ENCODE measurements at regions not wholly inside any gene's neighbourhood (a gene's known extent, or its start where the extent isn't known, plus 50 kb on each side); places are given as distances from the start of the nearest gene placed in this dataset.

DNA sequence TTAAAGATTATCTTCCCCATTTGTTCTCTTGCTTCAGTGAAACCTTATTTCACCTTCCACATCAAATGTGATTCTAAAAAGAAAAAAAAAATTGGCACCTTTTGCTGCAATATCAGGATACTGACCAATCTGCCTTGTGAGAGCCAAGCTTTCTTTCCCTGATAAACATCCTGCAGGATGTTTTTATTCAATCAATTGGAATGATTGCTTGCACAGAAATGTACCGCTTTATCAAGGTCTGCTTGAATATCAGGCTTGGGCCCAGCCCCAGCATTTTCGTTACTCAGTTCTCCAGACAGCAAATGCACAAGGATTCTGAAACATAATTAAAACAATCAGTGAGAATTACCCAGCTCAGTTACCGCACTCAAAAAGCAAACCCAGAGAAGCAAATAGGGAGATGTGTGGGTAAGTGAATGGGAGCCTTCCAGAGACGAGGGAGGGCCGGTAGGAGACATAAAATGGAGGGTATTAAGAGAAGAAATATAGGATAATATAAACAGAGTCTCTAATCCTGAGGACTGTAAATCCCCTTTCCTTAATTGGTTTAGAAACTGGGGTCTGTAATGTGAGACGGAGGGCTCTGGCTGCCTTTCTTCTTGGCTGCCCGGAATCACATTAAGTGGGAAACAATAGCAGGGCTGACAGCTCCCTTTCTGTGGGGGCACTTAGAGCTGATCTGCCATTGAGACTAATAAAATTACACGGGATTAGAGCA lies 291.8 kb downstream of the ICOS start:
- DNase-seq (ENCODE audit: low read depth): no peak

DNA sequence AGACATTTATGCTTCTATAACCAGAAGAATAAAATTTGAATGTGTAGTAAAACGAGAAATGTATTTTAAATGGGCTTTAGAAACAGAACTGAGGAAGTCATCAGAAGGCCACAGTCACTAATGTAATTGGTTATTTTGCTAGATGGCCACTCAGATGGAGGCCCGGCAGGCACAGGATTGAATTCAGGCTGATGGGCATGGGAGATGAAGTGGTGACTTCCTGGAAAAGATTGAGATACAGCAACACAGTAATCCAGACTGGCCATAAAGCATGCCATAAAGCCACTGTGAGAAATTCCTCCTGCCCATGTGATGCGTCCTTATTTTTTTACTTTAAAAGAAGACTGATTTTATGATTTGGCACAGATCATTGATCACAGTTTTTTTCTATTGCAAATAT lies 297.7 kb downstream of the ICOS start:
- DNase-seq (ENCODE audit: low read depth): no peak

DNA sequence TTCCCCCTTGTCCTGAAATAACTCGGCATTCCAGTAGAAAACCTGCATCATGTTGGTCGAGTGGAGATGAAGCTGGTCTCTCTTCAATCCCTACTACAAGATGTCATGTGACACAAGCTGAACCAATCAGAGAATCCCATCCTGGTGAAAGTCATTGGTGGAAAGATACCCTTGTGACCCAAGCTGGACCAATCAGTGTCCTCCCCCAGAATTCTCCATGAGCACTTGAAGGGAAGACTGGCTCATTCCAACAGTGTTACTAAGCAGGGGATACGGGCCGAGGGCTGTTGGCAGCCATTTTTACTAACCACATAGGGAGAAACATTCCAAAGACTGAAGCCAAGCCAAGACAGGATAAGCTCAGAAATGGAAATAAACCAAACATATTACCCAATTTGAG lies 298.3 kb downstream of the ICOS start:
- no peak for DNase-seq (ENCODE audit: low read depth)

DNA sequence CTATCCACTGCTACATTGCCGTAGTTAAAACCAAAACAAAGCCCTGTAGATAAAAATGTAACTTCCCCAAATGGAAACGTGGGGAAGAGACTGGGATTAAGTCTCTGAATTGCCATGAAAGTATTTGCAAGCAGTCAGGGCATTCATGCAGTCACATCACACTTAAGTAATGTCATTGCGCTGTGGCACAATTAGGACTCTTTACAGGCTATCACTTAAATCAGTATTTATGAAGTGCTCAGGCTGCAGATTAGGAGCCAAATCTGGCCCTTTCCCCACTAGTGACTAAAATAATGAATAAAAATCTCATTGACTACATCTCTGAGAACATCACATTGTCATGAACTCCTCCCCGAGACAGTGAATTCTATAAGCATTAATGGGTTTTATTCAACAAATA lies 300.9 kb downstream of the ICOS start:
- no peak for DNase-seq (ENCODE audit: low read depth)

DNA sequence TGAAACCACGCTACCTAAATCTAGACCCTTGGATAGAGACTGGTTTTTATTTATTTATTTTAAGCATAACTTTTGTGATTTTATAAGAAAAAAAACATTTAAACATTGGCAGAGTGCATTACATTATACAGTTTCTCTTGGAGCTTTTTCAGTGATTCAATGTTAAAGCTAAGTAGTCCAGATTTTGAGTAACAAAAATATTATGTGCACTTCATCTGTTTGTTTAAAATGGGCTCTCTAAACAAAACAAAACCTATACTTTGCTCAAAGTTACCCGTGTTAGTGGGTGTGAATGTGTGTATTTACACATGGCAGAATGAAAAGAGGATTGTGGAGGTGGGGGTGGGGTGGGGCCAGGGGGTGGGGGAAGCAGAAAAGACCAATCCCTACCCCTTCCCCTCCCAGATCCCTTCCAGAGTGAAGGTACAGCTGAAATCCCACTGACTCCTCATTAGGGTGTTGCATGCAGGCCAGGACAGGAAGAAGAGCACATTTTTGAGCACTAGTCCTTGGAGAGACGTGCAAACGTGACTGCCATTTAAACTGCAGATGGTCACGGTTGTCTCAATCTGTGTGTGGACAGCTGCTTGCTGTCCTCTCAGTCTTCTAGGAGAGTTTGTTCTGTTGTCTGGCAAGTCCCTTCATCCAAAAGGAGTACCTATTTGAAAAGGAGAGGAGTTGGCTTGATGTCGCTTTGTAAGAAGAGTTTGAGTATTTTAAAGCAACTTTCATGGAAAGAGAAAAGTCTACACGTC lies 303.0 kb downstream of the ICOS start:
- DNase-seq (ENCODE audit: low read depth): no peak

DNA sequence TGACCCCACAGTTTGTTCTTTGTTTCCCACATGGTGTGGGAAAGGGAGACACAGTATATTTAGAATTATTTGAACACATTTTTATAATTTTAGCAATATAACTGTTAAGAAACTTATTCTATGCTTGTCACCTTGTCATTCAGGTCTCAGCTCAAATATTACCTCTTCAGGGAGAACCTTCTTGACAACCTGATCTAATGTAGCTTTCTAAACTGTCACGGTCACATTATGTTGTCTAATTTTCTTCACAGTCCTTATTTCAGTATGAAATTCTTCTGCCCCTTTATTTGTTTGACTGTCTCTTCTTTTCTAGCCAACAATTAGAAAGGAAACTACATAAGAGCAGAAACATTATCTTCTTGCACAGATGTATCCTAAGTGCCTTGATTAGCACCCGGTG lies 304.3 kb upstream of the PARD3B start:
- DNase-seq (ENCODE audit: low read depth): no peak

DNA sequence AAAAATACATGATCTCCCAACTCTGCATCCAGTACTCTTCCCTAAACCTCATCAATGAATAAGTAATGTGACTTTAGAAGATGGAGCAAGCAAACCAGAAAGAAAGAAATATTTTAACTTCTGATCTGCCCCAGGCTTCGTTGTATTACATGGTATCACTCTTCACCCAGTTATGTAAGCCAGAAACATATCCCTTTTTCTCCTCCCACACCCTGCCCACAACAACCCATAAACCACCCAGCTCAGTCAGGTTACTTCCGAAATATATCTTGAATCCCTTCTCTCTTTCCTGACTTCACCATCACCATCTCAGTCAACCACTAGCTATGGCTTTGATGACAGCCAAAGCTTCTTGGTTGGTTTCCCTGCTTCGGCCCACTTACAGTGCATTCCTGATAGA lies 295.8 kb upstream of the PARD3B start:
- no peak for DNase-seq (ENCODE audit: low read depth)

DNA sequence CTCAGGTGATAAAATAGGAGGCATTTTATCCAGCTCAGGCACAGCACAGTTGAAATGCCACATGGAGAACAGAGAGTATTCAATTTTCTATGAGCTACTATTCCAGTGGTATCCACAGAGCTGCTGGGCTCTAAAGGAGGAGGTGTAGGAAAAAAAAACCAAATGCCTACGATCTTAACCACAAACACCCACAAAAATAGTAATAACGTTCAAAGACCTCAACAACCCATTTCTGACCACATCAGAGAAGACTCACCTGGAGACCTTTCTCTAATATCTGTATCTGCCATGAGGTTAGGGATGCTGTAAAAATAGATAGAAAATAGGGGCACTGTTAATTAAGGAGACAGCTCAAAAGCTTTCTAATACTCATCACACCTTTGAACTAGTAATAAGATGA lies 294.6 kb upstream of the PARD3B start:
- no peak for DNase-seq (ENCODE audit: low read depth)

DNA sequence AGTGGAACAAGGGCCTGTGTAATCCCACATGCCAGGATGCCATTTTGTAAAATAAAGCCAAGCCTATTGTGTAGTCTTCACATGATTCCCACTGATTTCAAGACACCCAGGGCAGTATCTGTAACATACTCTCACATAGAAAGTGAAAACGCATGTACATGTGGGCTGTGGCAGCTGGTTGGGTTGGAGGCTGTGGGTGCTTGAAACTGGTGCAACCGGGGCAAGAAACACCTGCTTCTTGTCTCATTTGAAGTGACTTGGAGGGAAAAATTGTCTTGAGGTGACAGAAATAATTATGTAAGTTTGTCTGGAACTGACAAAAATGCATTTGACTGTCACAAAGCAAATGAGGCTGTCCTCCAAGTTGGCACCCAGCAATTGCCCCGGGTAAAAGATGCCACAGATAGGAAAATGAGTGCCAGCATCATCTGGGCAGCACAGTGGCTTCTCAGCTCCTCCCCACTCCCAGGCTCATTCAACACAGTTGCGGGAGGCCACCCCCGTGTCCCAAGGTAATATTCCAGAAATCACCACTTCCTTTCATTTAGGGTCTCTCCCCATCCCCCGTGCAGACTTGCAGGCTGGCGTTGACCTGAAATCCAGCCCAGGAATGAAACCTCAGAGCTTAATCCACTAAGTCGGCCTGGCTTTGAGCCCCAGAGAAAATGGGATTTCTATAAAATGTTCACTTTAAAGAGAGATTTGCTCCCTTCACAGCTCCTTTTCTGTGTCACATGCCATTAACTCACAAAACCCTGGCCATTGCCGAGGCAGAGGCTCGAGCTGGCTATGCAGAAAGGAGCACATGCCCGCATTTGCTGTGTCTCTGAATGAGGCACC lies 293.9 kb upstream of the PARD3B start:
- no peak for DNase-seq (ENCODE audit: low read depth)

DNA sequence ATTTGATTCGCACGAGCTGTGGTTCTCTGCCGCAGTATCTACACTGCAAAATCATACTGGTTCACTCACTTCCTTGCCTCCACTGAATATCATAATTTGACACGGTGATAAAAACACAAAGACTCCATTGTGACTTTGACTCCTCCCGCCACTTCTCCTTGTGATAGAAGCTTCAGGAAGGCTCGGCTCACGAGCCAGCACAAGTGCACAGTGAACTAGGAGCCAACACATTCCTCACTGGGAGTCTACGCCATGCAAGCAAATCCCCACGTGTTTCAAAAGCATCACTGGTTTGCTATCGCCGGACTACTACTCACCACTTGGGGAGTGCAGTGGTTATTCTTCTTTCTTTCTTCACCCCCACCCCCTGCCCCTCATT lies 293.3 kb upstream of the PARD3B start:
- no peak for DNase-seq (ENCODE audit: low read depth)

DNA sequence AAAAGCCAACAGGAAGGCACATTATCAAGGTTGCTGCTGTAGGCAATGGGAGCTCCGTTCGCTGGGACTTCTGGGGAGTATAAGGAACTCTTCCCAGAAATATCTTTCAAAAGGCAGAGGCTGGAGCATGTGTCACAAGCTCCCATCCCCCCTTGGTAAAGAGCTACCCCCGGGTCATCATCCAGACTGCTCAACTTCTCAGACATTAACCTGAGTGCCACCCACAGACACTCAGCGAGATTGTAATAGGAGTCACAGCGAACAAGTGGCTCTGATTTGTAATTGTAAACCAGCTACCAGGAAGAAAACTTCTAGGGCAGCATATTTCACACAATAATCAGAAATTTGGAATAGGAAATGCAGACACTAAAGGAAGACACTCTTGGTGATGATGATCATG lies 290.2 kb upstream of the PARD3B start:
- no peak for DNase-seq (ENCODE audit: low read depth)

DNA sequence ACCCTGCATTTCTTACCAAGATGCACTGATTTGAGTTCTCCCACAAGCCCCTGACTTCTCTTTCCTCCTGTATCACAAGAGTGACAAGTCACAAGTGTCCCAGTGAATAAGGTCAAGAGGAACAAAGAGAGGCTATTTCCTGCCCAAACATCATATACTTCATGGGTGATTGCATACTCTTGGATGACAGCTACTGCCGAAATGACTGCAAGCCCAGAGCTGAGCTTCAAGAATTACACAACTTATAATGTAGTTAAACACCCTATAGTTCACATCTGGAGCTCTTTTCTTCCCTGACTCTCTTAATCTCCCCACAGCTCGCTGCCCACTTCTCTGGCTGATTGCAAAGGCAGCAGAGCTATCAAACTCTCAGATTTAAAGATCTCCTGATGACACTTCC lies 289.7 kb upstream of the PARD3B start:
- DNase-seq (ENCODE audit: low read depth): no peak

DNA sequence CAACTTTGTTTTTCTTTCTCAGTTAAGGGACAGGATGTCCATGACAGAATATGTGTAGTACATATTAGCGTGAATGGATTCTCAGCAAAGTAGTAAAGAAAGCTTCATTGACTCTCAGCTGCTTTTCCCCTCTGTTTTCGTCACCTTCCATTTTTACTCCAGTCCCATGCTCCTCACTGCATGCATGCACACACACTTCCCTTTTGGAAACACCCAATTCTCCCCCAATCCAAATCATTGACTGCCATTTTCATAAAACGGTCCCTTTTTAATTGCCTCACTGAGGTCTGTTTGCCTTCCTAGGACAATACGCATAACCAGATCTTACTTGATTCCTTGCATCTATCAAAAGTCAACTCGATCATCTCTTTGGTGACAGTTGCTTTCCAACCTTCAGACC lies 287.5 kb upstream of the PARD3B start:
- DNase-seq (ENCODE audit: low read depth): no peak

DNA sequence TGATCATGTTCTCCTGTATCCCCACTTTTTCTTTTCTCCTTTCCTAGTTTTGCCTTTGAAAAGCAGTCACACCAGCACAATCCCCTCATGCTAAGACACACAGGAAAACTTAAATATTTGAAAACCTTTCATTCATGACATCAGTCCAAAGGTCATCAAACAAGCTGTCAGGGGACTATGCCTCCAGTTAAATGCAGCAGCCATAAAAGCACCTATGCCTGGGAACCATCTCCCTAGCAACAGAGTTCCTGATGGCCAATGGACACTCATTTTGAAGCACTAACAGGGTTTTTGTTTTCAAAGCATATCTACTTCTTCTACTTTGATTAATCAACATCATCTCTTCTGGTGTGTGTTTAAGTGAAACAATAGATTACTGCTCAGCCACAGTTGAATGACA lies 286.4 kb upstream of the PARD3B start:
- DNase-seq (ENCODE audit: low read depth): no peak

DNA sequence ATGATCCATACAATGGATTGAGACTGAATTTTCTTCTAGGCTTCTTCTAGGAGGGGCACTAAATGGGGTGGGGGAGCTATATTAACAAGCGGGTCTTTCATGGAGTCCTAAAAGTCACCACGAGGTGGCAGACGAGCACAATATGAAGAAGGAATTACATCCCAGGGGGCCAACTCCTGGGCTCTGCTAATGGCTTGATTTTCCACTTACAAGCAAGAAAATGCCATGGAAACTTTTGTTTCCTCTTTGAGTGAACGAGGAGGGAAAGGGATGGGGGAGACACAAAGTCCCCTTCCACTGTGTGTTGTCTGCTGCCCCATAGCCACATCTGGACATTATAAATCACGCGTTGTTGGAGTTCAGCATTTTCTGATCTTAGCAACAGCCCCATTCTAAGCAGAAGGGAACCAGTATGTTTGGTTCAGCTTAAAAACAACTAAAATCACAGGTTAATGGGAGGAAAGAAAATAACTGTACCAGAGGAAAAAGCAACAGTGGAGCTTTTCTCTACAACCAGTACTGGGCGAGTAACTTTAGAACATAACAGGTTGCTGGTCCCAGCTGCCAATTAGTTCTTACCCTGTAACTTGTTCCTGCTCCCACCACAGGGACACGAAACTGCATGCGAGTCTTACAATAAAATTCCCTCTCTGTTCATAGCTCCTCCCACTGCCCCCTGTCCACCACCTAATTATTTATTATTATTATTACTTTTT lies 285.0 kb upstream of the PARD3B start:
- peak; percentile 5 for DNase-seq (ENCODE audit: low read depth)

DNA sequence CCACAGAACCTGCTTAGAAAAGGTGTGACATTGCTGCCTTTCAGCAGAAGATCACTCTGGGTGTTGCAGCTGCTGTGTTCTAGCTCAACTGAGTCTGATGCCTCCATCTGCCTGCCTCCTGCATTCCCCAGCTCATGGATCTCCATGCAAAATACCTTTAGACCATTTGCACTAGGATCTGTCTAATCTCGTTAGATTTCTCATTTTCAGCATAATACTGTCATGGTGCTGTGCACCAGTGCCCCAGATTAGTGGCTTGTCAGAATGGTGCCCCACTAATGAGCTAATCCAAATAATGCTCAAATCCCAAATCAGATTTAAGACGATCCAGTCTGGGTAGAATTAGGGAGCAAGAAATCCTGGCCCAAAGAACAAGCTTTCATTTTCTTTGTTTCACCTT lies 284.4 kb upstream of the PARD3B start:
- DNase-seq (ENCODE audit: low read depth): no peak

DNA sequence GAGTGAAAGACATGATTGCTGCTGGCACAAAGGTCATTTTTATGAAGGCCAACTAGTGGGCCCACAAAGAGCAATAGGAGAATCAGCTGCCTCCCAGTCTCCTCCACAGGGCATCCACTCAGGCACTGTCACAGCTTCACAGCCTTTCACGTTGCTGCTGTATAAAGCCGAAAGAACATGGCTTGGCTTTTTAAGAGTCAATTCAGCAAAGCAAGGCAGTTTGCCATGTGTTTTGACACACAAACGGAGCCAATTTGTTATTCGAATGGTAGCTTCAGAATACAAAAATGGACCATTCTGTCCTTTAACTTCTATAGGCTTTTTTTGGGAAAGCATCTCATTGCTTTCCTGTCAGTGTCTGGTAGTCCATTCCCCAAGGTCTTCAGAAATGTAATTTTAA lies 283.4 kb upstream of the PARD3B start:
- DNase-seq (ENCODE audit: low read depth): no peak

DNA sequence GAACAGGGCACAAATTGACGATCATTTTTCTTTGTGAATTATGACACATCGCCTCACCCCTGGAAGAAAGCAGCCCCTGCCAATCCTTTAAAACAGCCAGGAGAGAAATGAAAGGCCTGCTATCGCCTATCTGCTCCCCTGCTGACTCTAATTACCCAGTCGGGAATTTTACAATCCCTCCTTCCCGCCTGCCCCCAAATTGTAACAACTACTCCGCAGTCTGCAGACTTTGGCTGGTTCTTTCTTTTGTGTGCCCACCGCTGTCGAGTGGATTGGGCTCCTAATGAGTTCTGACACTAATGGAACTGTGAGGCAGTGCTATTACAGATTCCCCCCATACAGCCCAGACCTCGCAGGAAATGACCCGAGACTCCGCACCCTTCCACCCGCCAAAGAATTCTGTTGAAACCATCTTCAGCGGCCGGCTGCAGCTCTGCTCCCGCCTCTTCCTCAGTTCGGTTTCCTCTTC lies 281.2 kb upstream of the PARD3B start:
- no peak for DNase-seq (ENCODE audit: low read depth)

DNA sequence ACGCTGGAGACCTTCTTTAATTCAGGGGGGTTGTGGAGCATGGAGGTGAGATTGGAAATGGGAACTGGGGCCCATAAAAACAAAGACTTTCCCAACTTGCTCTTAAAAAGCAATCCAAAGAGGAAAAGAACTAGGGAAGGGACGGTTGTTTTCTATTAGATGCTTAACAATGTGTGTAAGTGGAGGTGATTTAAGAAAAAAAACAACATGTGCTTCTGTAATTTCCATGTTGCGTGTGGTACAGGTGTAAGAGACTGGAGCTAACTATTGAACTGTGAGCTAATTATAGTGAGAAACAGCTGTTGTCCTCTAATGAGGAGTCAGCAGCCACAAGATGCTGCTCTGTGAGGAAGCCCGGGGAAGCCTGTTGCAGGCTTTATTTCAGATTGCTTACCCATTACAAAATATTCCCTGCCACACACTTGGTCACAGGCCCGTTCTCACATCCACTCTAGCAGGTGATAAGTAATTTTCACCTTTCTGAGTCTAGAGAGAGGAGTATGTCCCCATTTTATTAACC lies 280.6 kb upstream of the PARD3B start:
- no peak for DNase-seq (ENCODE audit: low read depth)

DNA sequence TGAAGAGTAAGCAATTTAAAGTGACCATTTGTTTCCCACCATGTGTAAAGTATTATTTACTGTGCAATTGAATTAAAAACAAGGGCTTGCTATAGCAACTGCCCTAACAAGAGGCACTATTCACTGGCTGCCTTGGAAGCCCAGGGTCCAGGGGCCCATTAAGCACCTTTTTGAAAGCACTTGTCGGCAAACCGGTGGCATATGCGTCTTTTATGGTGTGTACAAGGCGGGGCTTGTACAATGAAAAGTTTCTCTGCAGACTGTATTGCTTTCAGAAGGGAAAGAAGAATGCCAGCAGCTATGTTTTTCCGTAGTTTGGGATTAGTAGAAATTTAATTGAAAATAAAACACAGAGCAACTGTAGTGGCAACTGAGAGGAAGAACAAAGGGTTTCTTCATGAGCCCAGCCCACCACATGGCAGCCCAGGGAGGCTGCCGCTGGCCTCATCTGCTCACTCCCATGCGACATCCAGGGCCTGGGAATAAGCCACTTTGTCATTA lies 279.5 kb upstream of the PARD3B start:
- DNase-seq (ENCODE audit: low read depth): no peak

DNA sequence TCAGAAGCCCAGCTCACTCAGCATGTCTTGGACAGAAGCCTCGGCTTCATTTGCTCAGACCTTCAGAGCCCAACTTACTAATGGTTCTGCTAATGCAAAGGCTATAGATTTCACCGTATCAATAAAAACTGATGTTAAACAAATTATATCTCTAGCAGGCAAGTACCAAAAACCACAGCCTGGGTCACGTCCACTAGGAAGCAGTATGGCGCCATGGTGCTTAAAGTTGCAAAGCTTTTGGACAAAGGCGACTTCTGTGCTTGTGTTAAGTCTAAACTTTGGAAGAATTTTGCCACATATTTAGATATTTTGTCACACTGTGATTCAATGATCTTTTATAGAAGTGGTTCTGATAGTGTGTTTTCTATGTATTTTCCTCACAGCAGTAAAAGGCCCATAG lies 276.8 kb upstream of the PARD3B start:
- no peak for DNase-seq (ENCODE audit: low read depth)

DNA sequence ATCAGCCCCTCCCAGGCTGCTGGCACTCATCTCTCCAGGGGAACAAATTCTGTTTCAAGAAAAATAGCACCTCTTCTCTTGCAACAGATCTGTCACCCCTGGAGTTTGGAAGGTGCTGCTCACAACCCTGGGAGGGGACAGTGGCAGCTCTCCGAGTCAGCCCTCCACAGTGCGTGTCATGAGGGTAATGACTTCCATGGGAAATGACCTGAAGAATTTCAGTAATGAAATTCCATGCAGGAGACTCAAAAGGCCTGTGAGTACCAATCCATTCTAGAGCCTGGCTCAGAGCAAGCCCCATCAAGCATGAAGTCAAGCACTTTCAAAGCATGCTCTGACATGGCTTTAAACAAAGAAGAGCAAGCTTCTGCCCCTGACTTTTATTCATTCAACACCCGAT lies 276.3 kb upstream of the PARD3B start:
- no peak for DNase-seq (ENCODE audit: low read depth)
